ENCODE measurements at regions not wholly inside any gene's neighbourhood (a gene's known extent, or its start where the extent isn't known, plus 50 kb on each side); places are given as distances from the start of the nearest gene placed in this dataset.
"Not testable (repeated sequence)": the region's sequence is repeated elsewhere in the genome, so short reads cannot be mapped to it uniquely, and the experiment has no call there.

- ChIA-PET POLR2A (no interaction called here), CTCF (no interaction called here)
- Mint-ChIP-seq H3K9me3 (no peaks in the 10 kb centered on the region), H3K36me3 (no peaks in the 10 kb centered on the region), H3K27ac (no peak overlapping the region), H3K4me3 (no peak overlapping the region), H3K4me1 (ENCODE audit: low read depth) (no peaks in the 10 kb centered on the region), H3K27me3 (no peaks in the 10 kb centered on the region)
- no peak for DNase-seq
- intact Hi-C loops (cut with micrococcal nuclease): no loop called here
Observed at GRCh38 chr3:168794427-168794826, 698.7 kb upstream of the GOLIM4 start.

DNA sequence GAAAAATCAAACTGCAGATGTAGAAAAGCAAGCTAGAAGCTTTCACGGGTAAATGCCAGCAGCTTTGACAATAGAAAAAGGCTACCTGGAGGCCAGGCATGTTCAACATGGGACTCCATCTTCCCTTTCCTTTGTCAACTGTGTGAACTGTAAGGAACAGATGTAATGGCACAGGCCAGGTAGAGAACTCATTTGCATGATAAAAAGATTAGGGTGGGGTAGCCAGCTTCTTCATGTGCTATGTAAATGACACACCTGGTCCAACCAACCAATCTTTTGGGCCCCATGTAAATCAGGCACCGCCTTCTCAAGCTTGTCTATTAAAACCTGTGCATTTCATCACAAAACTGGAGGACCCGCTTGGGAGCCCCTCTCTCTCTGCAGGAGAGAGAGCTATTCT lies 686.5 kb upstream of the GOLIM4 start:
- no peak for DNase-seq
- Mint-ChIP-seq H3K36me3 (no peaks in the 10 kb centered on the region), H3K4me1 (ENCODE audit: low read depth) (no peaks in the 10 kb centered on the region), H3K27me3 (no peaks in the 10 kb centered on the region), H3K27ac (no peak overlapping the region), H3K9me3 (peaks cover 2% of the 10 kb centered on the region), H3K4me3 (no peak overlapping the region)
- CTCF ChIA-PET: no interaction called here
- POLR2A ChIA-PET: no interaction called here
- intact Hi-C loops (cut with micrococcal nuclease): no loop called here

DNA sequence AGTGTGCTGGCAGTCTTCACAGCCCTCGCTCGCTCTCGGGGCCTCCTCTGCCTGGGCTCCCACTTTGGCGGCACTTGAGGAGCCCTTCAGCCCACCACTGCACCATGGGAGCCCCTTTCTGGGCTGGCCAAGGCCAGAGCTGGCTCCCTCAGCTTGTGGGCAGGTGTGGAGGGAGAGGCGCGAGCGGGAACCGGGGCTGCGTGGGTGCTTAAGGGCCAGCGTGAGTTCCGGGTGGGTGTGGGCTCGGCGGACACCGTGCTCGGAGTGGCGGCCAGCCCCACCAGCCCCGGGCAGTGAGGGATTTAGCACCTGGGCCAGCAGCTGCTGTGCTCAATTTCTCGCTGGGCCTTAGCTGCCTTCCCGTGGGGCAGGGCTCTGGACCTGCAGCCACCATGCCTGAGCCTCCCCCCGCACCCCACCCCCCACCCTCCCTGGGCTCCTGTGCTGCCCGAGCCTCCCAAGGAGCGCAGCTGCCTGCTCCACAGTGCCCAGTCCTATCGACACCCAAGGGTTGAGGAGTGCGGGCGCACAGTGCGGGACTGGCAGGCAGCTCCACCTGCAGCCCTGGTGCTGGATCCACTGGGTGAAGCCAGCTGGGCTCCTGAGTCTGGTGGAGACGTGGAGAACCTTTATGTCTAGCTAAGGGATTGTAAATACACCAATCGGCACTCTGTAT lies 684.4 kb upstream of the GOLIM4 start:
- POLR2A ChIA-PET; H3K27ac Mint-ChIP-seq; CTCF ChIA-PET; H3K4me1 Mint-ChIP-seq (ENCODE audit: low read depth); H3K27me3 Mint-ChIP-seq; H3K4me3 Mint-ChIP-seq; H3K9me3 Mint-ChIP-seq; intact Hi-C loops (cut with micrococcal nuclease); H3K36me3 Mint-ChIP-seq; DNase-seq: not testable (repeated sequence)

GRCh38 chr3:168753724-168754123 lies 658.0 kb upstream of the GOLIM4 start:
- ChIA-PET POLR2A (no interaction called here), CTCF (no interaction called here)
- intact Hi-C loops (cut with micrococcal nuclease): no loop called here
- H3K4me1 Mint-ChIP-seq (ENCODE audit: low read depth): no peaks in the 10 kb centered on the region
- no peak overlapping the region for H3K4me3 Mint-ChIP-seq
- no peaks in the 10 kb centered on the region for H3K27me3 Mint-ChIP-seq
- no peak overlapping the region for H3K27ac Mint-ChIP-seq
- DNase-seq: no peak
- peaks cover 6% of the 10 kb centered on the region for H3K9me3 Mint-ChIP-seq
- H3K36me3 Mint-ChIP-seq: no peaks in the 10 kb centered on the region

- DNase-seq: no peak
- ChIA-PET CTCF (interaction anchor here (0.6 kb wide), 1 partner anchor 131 kb away, joined by 3 read pairs; no protein-coding TSS in a partner anchor), POLR2A (no interaction called here)
- Mint-ChIP-seq H3K27me3 (no peaks in the 10 kb centered on the region), H3K36me3 (no peaks in the 10 kb centered on the region), H3K4me1 (ENCODE audit: low read depth) (no peaks in the 10 kb centered on the region), H3K4me3 (no peak overlapping the region), H3K27ac (no peak overlapping the region), H3K9me3 (no peaks in the 10 kb centered on the region)
- intact Hi-C loops (cut with micrococcal nuclease): no loop called here
Observed at GRCh38 chr3:168752339-168752738, 656.6 kb upstream of the GOLIM4 start.

DNA sequence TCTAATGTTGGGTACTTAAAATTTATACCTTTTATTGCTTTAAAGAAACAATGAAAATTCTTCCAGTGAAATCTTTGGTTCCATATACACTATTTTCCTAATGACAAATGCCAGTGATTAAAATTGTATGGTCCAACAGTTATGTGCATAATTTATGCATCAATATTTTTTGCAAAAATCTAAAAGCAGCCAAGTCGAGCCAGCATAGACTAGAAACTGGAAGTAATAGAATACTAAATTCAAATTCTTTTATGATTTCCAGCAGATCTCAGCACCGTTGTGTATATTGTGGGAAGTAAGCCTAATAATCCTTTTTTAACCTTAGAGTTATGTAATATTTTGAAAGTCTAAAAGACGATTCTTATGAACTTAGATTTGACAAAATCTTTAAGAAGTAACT lies 652.0 kb upstream of the GOLIM4 start:
- H3K27me3 Mint-ChIP-seq: no peaks in the 10 kb centered on the region
- H3K36me3 Mint-ChIP-seq: no peaks in the 10 kb centered on the region
- no peaks in the 10 kb centered on the region for H3K4me1 Mint-ChIP-seq (ENCODE audit: low read depth)
- CTCF ChIA-PET: no interaction called here
- intact Hi-C loops (cut with micrococcal nuclease): no loop called here
- H3K4me3 Mint-ChIP-seq: no peak overlapping the region
- DNase-seq: no peak
- POLR2A ChIA-PET: no interaction called here
- peaks cover 15% of the 10 kb centered on the region for H3K9me3 Mint-ChIP-seq
- no peak overlapping the region for H3K27ac Mint-ChIP-seq

- no peaks in the 10 kb centered on the region for H3K27me3 Mint-ChIP-seq
- POLR2A ChIA-PET: no interaction called here
Observed at GRCh38 chr3:168738527-168739325, 643.0 kb upstream of the GOLIM4 start.

GRCh38 chr3:168736202-168736601 lies 640.5 kb upstream of the GOLIM4 start:
- POLR2A ChIA-PET: no interaction called here
- CTCF ChIA-PET: no interaction called here
- H3K9me3 Mint-ChIP-seq: peaks cover 16% of the 10 kb centered on the region

More at GRCh38 chr3:168738527-168739325, 643.0 kb upstream of the GOLIM4 start:
- Mint-ChIP-seq H3K4me1 (ENCODE audit: low read depth) (no peaks in the 10 kb centered on the region), H3K36me3 (no peaks in the 10 kb centered on the region), H3K9me3 (peaks cover 21% of the 10 kb centered on the region), H3K4me3 (no peak overlapping the region), H3K27ac (no peak overlapping the region)
- CTCF ChIA-PET: no interaction called here
- intact Hi-C loops (cut with micrococcal nuclease): no loop called here
- DNase-seq: no peak

DNA sequence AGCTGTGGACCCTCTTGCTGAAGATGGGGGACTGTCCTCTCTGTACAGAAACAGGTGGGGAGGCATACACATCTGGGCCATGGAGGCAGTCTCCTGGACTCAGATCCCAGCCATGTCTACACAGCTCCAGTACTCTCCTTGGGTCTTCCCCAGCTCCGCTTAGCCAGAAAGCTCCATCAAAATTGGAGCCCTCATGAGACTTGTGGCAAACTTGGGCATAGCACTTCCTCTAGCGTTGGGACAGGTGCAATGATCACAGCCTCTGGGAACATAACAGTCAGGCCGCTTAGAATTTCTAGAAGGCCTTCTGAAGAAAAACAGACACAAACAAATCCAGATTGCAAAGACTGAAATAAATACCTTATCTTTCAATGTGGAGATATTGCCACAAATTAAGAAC lies 634.3 kb upstream of the GOLIM4 start:
- POLR2A ChIA-PET: no interaction called here
- no peaks in the 10 kb centered on the region for H3K27me3 Mint-ChIP-seq
- intact Hi-C loops (cut with micrococcal nuclease): no loop called here
- H3K4me1 Mint-ChIP-seq (ENCODE audit: low read depth): no peaks in the 10 kb centered on the region
- H3K4me3 Mint-ChIP-seq: no peak overlapping the region
- DNase-seq: no peak
- H3K9me3 Mint-ChIP-seq: peaks cover 9% of the 10 kb centered on the region
- no peak overlapping the region for H3K27ac Mint-ChIP-seq
- no peaks in the 10 kb centered on the region for H3K36me3 Mint-ChIP-seq
- CTCF ChIA-PET: no interaction called here

More at GRCh38 chr3:168736202-168736601, 640.5 kb upstream of the GOLIM4 start:
- DNase-seq: no peak
- Mint-ChIP-seq H3K36me3 (no peaks in the 10 kb centered on the region), H3K27ac (no peak overlapping the region), H3K4me3 (no peak overlapping the region), H3K27me3 (no peaks in the 10 kb centered on the region), H3K4me1 (ENCODE audit: low read depth) (no peaks in the 10 kb centered on the region)
- intact Hi-C loops (cut with micrococcal nuclease): no loop called here

DNA sequence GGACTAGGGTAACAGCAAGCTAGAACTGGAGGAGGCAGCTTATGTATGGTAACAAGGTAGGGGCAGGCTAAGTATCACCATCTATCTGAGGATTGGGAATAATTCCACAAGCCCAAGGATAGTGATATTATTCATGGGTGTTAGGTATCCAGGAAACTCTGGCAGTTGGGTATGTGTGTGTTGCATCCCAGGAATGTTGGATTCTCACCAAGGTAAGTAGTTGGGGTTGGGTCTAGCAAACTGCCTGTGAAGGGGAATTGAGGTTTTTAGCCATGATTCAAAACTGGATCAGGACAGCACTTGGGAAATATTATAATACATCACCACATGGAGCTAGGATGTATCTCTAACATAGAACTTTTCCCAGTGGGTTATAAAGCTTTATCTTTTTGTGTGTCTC lies 626.4 kb upstream of the GOLIM4 start:
- ChIA-PET POLR2A (no interaction called here), CTCF (no interaction called here)
- intact Hi-C loops (cut with micrococcal nuclease): no loop called here
- no peak for DNase-seq
- Mint-ChIP-seq H3K9me3 (no peaks in the 10 kb centered on the region), H3K4me3 (no peak overlapping the region), H3K4me1 (ENCODE audit: low read depth) (no peaks in the 10 kb centered on the region), H3K27me3 (no peaks in the 10 kb centered on the region), H3K27ac (no peak overlapping the region), H3K36me3 (no peaks in the 10 kb centered on the region)

- Mint-ChIP-seq H3K4me1 (ENCODE audit: low read depth) (no peaks in the 10 kb centered on the region), H3K4me3 (no peak overlapping the region), H3K27ac (no peak overlapping the region), H3K27me3 (no peaks in the 10 kb centered on the region), H3K36me3 (no peaks in the 10 kb centered on the region), H3K9me3 (peaks cover 6% of the 10 kb centered on the region)
- DNase-seq: no peak
- POLR2A ChIA-PET: no interaction called here
- intact Hi-C loops (cut with micrococcal nuclease): no loop called here
- CTCF ChIA-PET: interaction anchor here (0.6 kb wide), 1 partner anchor 41 kb away, joined by 3 read pairs; no protein-coding TSS in a partner anchor
Observed at GRCh38 chr3:168714609-168715240, 619.0 kb upstream of the GOLIM4 start.

GRCh38 chr3:168709073-168709472 lies 613.3 kb upstream of the GOLIM4 start:
- no peaks in the 10 kb centered on the region for H3K27me3 Mint-ChIP-seq
- intact Hi-C loops (cut with micrococcal nuclease): no loop called here
- peaks cover 3% of the 10 kb centered on the region for H3K9me3 Mint-ChIP-seq
- ChIA-PET CTCF (no interaction called here), POLR2A (no interaction called here)
- no peak overlapping the region for H3K4me3 Mint-ChIP-seq
- DNase-seq: no peak
- no peaks in the 10 kb centered on the region for H3K4me1 Mint-ChIP-seq (ENCODE audit: low read depth)
- no peaks in the 10 kb centered on the region for H3K36me3 Mint-ChIP-seq
- no peak overlapping the region for H3K27ac Mint-ChIP-seq

- Mint-ChIP-seq H3K27me3 (no peaks in the 10 kb centered on the region), H3K4me3 (no peak overlapping the region), H3K36me3 (no peaks in the 10 kb centered on the region), H3K9me3 (peaks cover 3% of the 10 kb centered on the region), H3K4me1 (ENCODE audit: low read depth) (no peaks in the 10 kb centered on the region), H3K27ac (no peak overlapping the region)
- intact Hi-C loops (cut with micrococcal nuclease): no loop called here
- no peak for DNase-seq
- ChIA-PET CTCF (no interaction called here), POLR2A (no interaction called here)
Observed at GRCh38 chr3:168707900-168708299, 612.2 kb upstream of the GOLIM4 start.

All from activated CD4-positive, alpha-beta memory T cell treated with anti-CD3 and anti-CD28 coated beads for 36 hours (primary cell).